ENCODE measurements at regions not wholly inside any gene's neighbourhood (a gene's known extent, or its start where the extent isn't known, plus 50 kb on each side); places are given as distances from the start of the nearest gene placed in this dataset.

- WGBS (ENCODE audit: low lambda C conversion rate): 43% methylated on average over 5 of the region's 5 CpGs
These were observed 899.9 kb downstream of the TRIB2 start for GRCh38 chr2:13616616-13617015.

More at GRCh38 chr2:13616616-13617015, 899.9 kb downstream of the TRIB2 start:
- Histone ChIP-seq H3K9me3 (ENCODE audit: low read length) (peaks cover 89% of the 10 kb centered on the region), H3K9ac (ENCODE audit: insufficient read depth, low read depth, low read length) (no peak overlapping the region), H3K36me3 (replicated peaks in 1 of 2; ENCODE audit: control insufficient read depth in 1 of 2, insufficient read depth in 2 of 2, low read length in 2 of 2) (no peaks in the 10 kb centered on the region), H3K4me3 (replicated peaks in 1 of 3; ENCODE audit: insufficient read depth in 1 of 3, low read depth in 2 of 3, low read length in 3 of 3) (no peak overlapping the region), H2AFZ (ENCODE audit: low read length) (no peak overlapping the region), H3K79me2 (ENCODE audit: insufficient read depth, low read length) (no peaks in the 10 kb centered on the region), H3K27ac (ENCODE audit: extremely low read length, insufficient read depth, low read length) (no peak overlapping the region), H3K4me1 (ENCODE audit: insufficient read depth, low read length) (no peaks in the 10 kb centered on the region), H4K20me1 (ENCODE audit: insufficient read depth, low read length) (no peaks in the 10 kb centered on the region), H3K27me3 (ENCODE audit: control insufficient read depth in 1 of 2, insufficient read depth in 2 of 2, low read length in 2 of 2) (no peaks in the 10 kb centered on the region), H3K4me2 (ENCODE audit: low read depth, low read length) (no peak overlapping the region)
- DNase-seq (ENCODE audit: low spot score) (no peak), ATAC-seq (no peak), FAIRE-seq (no peak)
- POLR2A ChIA-PET: no interaction called here
- no TSS peak for BruUV-seq (replicated peaks)
- in situ Hi-C loops (cut with HindIII; ENCODE audit: extremely low pct_ligation_motif_present, low pct_unique_long_range_greater_than_20kb): no loop called here
- CTCF ChIA-PET (ENCODE audit: low intra/inter-chr PET ratio, low total read pairs): no interaction called here
- TF ChIP-seq AHR (CRISPR knock-in tag; IDR thresholded peaks at IDR 0.05) (no peak), ADNP (CRISPR knock-in tag; IDR thresholded peaks at IDR 0.05) (no peak), JUND (CRISPR knock-in tag; IDR thresholded peaks at IDR 0.05) (no peak), ZFP62 (CRISPR knock-in tag; IDR thresholded peaks at IDR 0.05) (no peak), SP4 (CRISPR knock-in tag; IDR thresholded peaks at IDR 0.05) (no peak), ZNF770 (CRISPR knock-in tag; IDR thresholded peaks at IDR 0.05) (no peak), TFAP4 (IDR thresholded peaks at IDR 0.05; ENCODE audit: borderline replicate concordance, low read depth) (no peak), ZUFSP (CRISPR knock-in tag; IDR thresholded peaks at IDR 0.05; ENCODE audit: borderline replicate concordance) (no peak), PAF1 (CRISPR knock-in tag; IDR thresholded peaks at IDR 0.05) (no peak), ZNF660 (CRISPR knock-in tag; IDR thresholded peaks at IDR 0.05; ENCODE audit: borderline replicate concordance, low read depth) (no peak), MAFG (CRISPR knock-in tag; IDR thresholded peaks at IDR 0.05) (no peak), FOXK2 (IDR thresholded peaks at IDR 0.05) (no peak)
- intact Hi-C loops (cut with micrococcal nuclease; ENCODE audit: unreplicated experiment): no loop called here

Measured in HepG2 (cell line).